ENCODE measurements at regions not wholly inside any gene's neighbourhood (a gene's known extent, or its start where the extent isn't known, plus 50 kb on each side); places are given as distances from the start of the nearest gene placed in this dataset.

GRCh38 chr1:29643838-29644440, 407.6 kb downstream of the PTPRU start:
- ATAC-seq (no peak), DNase-seq (ENCODE audit: low spot score) (no peak)
- intact Hi-C loops (cut with DNase I): no loop called here

DNA sequence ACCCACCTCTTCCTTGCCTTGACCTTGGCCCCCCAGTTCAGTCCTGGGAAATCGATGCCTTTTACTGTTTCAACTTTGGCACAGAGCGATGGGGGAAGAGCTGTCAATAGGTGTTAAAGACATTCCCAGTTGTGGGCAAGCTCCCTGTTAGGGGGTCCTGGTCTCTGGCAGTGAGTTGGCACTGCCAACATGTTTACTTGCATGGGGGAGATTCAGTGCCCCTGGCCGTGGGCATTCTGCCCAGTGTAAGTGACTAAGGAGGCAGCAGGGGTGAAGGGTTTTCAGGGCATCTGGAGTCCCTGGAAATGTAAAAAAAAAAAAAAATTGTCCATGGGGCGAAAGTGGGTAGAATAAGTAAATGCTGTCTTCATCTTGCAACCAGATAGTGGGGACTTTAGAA, 407.0 kb downstream of the PTPRU start:
- DNase-seq (ENCODE audit: low spot score) (peak; percentile 34), ATAC-seq (no peak)
- intact Hi-C loops (cut with DNase I): no loop called here

DNA sequence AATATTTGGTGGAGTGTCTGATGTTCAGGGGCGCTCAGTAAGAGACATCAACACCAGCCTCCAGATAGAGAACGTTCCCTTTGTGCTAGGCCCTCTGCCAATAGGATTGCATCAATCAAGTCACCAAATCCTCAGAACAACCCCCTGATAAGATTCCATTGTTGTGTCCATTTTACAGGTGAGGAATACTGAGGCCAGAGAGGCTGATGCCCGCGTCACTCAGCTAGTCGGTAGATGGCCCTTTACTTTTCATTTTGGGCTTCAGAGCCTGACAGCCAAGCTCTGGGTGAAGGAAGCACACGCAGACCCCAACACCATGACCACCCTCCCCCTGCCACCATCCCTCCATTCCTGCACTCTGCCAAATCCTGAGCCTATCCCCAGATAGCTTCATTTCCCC, 406.2 kb downstream of the PTPRU start:
- intact Hi-C loops (cut with DNase I): no loop called here
- DNase-seq (ENCODE audit: low spot score): no peak
- no peak for ATAC-seq

DNA sequence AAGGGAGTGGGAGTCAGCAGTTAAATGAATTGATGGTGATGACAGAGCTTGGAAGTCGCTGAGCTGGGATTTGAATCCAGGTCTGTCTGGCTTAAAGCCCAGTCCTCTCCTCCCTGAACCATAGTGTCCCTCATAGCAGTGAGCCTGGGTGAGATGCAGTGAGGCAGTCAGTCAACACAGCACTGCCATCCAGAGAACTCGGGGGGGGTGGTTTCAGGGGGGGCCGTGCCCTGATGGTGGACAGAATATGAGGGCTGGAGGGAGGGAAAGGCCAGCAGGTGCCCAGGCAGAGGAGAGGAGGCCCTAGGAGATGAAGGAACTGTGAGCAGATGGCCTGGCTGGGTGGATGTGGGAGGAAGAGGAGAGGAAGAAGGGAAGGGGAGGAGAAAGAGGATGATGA, 405.6 kb downstream of the PTPRU start:
- DNase-seq (ENCODE audit: low spot score): peak; percentile 22
- ATAC-seq: no peak
- intact Hi-C loops (cut with DNase I): no loop called here

DNA sequence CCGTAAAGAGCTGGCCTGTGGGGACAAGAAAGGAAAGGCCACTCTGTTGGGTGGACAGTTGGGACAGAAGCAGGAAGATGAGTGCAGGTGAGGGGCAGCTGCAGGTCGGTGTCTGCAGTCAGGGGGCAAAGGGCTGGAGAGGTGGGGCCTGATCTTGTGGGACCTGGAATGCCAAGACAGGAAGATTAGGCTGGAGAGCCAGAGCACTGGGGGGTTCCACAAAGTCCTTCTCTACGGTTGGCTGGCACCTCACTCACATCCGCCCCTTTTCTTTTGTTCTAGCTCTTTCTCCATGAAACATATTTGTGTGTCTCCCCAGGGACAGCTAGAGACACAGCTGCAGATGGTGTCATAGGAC, 404.1 kb downstream of the PTPRU start:
- ATAC-seq: no peak
- peak; percentile 4 for DNase-seq (ENCODE audit: low spot score)
- intact Hi-C loops (cut with DNase I): no loop called here

DNA sequence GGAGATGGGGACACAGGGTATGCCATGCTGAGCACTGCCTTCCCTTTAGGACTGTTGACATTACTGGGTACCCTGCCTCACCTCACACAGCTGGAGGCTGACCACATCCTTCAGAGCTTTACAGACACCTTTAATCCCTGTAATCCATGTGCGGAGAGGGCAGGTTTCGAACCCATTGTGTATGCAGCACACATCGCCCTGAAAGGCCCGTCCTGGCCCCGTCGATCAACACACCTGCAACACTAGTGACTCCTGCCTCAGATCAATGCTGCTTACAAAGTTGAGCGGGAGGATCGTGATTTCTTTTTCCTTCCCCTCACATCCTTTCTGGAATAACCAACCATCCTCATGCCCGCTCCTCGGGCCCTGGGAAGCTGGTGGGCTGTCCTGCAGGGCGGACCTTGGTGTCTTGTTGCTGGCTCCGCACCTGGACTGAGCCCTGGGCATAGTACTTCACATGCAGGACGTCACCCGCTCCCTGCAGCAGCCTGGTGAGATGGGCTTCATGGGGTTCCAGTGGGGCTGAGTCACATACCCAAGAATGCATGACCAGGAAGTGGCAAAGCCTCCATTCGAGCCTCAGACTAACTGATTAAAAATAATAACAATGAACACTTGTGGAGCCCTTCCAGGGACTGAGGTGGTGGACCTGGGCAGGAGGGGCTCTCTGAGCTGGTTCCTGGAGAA, 403.6 kb downstream of the PTPRU start:
- intact Hi-C loops (cut with DNase I): no loop called here
- peak; percentile 18 for DNase-seq (ENCODE audit: low spot score)
- ATAC-seq: no peak

GRCh38 chr1:29639156-29639736, 402.9 kb downstream of the PTPRU start:
- intact Hi-C loops (cut with DNase I): no loop called here
- ATAC-seq (no peak), DNase-seq (ENCODE audit: low spot score) (no peak)

GRCh38 chr1:29638281-29638680, 402.0 kb downstream of the PTPRU start:
- ATAC-seq: no peak
- intact Hi-C loops (cut with DNase I): no loop called here
- no peak for DNase-seq (ENCODE audit: low spot score)

DNA sequence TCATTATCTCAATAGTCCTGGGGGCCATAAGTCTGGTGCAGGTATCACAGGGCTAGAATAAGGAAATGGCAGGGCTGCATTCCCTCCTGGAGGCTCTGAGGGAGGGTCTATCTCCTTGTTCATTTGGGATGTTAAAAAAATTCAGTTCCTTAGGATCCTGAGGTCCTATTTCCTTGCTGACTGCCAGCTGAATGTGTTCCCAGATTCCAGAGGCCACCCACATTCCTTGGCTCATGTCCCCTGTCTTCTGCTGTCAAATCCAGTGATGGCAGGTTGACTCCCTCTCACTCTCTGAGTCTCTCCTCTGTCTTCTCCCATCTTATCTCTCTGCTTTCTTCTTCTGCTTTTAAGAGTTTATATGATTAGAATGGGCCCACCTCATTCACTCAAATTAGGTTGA, 400.6 kb downstream of the PTPRU start:
- intact Hi-C loops (cut with DNase I): no loop called here
- DNase-seq (ENCODE audit: low spot score) (no peak), ATAC-seq (no peak)

- ATAC-seq (no peak), DNase-seq (ENCODE audit: low spot score) (no peak)
- intact Hi-C loops (cut with DNase I): no loop called here
Measured at GRCh38 chr1:29635501-29636263, 399.4 kb downstream of the PTPRU start.

DNA sequence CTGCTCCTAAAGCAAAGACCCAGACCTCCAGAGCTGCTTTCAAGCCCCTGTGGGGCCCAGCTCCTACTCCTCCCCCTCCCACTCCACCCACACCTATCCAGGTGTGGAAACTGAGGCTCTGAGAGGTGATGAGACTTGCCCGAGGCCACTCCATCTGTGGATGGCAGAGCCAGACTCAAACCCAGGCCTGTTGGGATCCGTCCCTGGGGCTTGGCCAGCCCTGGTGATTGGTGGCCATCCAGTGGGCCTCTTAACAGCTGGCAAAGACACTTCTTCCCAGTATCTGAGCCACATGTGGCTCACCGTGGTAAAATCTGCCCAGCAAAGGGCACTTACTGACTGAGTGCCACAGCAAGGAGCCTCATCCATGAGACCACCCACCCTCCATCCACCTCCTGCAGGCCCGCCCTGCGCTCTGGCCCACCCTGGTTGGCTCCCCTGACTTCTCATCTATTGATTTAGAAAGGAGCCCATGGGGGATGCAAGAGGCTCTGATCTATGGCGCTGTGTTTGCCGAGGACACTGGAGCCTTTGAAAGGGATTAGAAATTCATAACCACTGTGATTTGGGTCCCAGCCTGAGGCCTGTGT, 398.5 kb downstream of the PTPRU start:
- no peak for DNase-seq (ENCODE audit: low spot score)
- ATAC-seq: no peak
- intact Hi-C loops (cut with DNase I): no loop called here

DNA sequence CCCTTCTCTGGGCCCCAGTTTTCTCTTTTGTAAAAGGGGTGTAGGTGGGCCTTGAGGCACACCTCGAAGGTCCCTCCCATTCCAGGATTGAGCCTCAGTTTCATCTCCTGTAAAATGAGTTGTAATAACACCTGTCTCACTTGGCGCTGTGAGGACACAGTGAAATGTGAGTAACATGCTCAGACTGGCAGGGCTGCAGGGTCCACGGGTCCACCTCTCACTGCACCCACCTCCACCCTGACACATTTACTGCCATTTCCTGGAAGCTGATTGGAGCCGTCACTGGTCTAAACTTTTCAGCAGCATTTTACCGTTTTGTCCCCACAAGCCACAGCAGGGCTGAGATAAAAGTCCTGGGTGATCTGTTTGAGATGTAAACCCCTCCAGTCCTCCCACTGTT, 398.0 kb downstream of the PTPRU start:
- intact Hi-C loops (cut with DNase I): no loop called here
- no peak for ATAC-seq
- no peak for DNase-seq (ENCODE audit: low spot score)

GRCh38 chr1:29633771-29634170, 397.4 kb downstream of the PTPRU start:
- ATAC-seq (no peak), DNase-seq (ENCODE audit: low spot score) (no peak)
- intact Hi-C loops (cut with DNase I): no loop called here

GRCh38 chr1:29632806-29633615, 396.7 kb downstream of the PTPRU start:
- no peak for DNase-seq (ENCODE audit: low spot score)

GRCh38 chr1:29631836-29632805, 395.8 kb downstream of the PTPRU start:
- ATAC-seq (no peak), DNase-seq (ENCODE audit: low spot score) (no peak)
- intact Hi-C loops (cut with DNase I): no loop called here

More at GRCh38 chr1:29632806-29633615, 396.7 kb downstream of the PTPRU start:
- no peak for ATAC-seq
- intact Hi-C loops (cut with DNase I): no loop called here

GRCh38 chr1:29631361-29631760, 395.0 kb downstream of the PTPRU start:
- no peak for DNase-seq (ENCODE audit: low spot score)
- intact Hi-C loops (cut with DNase I): no loop called here
- no peak for ATAC-seq

- ATAC-seq (no peak), DNase-seq (ENCODE audit: low spot score) (no peak)
- intact Hi-C loops (cut with DNase I): no loop called here
Measured at GRCh38 chr1:29630756-29631155, 394.4 kb downstream of the PTPRU start.

Measured in sciatic nerve (tissue), 2 donors.